HL-60 (cell line): ENCODE measurements at regions not wholly inside any gene's neighbourhood (a gene's known extent, or its start where the extent isn't known, plus 50 kb on each side); places are given as distances from the start of the nearest gene placed in this dataset.

Source experiments
- CTCF ChIP-seq: IDR thresholded peaks from one replicate; pipeline ENCODE4 v1.5.1; 2011; ENCODE audit warnings: low read length, control low read depth, inconsistent platforms; ENCODE audit not compliant: insufficient read depth
- POLR2AphosphoS5 ChIP-seq: IDR thresholded peaks from 2 replicates; pipeline ENCODE4 v1.6.1; 2012; ENCODE audit warnings: low read depth

GRCh38 chr5:3024554-3024953, 273.1 kb upstream of the IRX2 start:
- no peak for TF ChIP-seq CTCF
- TF ChIP-seq POLR2AphosphoS5, result no peak
